ENCODE measurements at regions not wholly inside any gene's neighbourhood (a gene's known extent, or its start where the extent isn't known, plus 50 kb on each side); places are given as distances from the start of the nearest gene placed in this dataset.

- Mint-ChIP-seq H3K9me3 (peaks cover 18% of the 10 kb centered on the region), H3K4me3 (no peak overlapping the region), H3K36me3 (ENCODE audit: low read depth) (peaks cover 7% of the 10 kb centered on the region), H3K27me3 (ENCODE audit: low read depth) (no peaks in the 10 kb centered on the region), H3K4me1 (peaks cover 13% of the 10 kb centered on the region), H3K27ac (peak overlapping the region in 1 of 3 experiments; percentile 43)
- TF ChIP-seq, protein P1, sequence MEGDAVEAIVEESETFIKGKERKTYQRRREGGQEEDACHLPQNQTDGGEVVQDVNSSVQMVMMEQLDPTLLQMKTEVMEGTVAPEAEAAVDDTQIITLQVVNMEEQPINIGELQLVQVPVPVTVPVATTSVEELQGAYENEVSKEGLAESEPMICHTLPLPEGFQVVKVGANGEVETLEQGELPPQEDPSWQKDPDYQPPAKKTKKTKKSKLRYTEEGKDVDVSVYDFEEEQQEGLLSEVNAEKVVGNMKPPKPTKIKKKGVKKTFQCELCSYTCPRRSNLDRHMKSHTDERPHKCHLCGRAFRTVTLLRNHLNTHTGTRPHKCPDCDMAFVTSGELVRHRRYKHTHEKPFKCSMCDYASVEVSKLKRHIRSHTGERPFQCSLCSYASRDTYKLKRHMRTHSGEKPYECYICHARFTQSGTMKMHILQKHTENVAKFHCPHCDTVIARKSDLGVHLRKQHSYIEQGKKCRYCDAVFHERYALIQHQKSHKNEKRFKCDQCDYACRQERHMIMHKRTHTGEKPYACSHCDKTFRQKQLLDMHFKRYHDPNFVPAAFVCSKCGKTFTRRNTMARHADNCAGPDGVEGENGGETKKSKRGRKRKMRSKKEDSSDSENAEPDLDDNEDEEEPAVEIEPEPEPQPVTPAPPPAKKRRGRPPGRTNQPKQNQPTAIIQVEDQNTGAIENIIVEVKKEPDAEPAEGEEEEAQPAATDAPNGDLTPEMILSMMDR (IDR thresholded peaks at IDR 0.05; ENCODE audit: unreplicated experiment in 3 of 3) = no peak
Observed at GRCh38 chr13:106311004-106311403, 224.5 kb downstream of the EFNB2 start.

GRCh38 chr13:106310291-106310865 is 225.1 kb downstream of the EFNB2 start:
- TF ChIP-seq, protein P1 (IDR thresholded peaks at IDR 0.05; ENCODE audit: unreplicated experiment in 3 of 3) = no peak
- Mint-ChIP-seq H3K27ac (peak overlapping the region in 1 of 3 experiments; percentile 43), H3K4me1 (peaks cover 13% of the 10 kb centered on the region), H3K4me3 (no peak overlapping the region), H3K27me3 (ENCODE audit: low read depth) (no peaks in the 10 kb centered on the region), H3K9me3 (peaks cover 20% of the 10 kb centered on the region), H3K36me3 (ENCODE audit: low read depth) (peaks cover 7% of the 10 kb centered on the region)

- TF ChIP-seq, protein P1 (IDR thresholded peaks at IDR 0.05; ENCODE audit: unreplicated experiment in 3 of 3) = no peak
- Mint-ChIP-seq H3K4me3 (no peak overlapping the region), H3K9me3 (peaks cover 27% of the 10 kb centered on the region), H3K36me3 (ENCODE audit: low read depth) (peaks cover 7% of the 10 kb centered on the region), H3K4me1 (peaks cover 13% of the 10 kb centered on the region), H3K27me3 (ENCODE audit: low read depth) (no peaks in the 10 kb centered on the region), H3K27ac (no peak overlapping the region)
Observed at GRCh38 chr13:106306748-106307277, 228.6 kb downstream of the EFNB2 start.

GRCh38 chr13:106302843-106303242 is 232.6 kb downstream of the EFNB2 start:
- Mint-ChIP-seq H3K4me3 (no peak overlapping the region), H3K27ac (no peak overlapping the region), H3K36me3 (ENCODE audit: low read depth) (peaks cover 7% of the 10 kb centered on the region), H3K9me3 (peaks cover 44% of the 10 kb centered on the region), H3K27me3 (ENCODE audit: low read depth) (no peaks in the 10 kb centered on the region), H3K4me1 (no peaks in the 10 kb centered on the region)
- TF ChIP-seq, protein P1 (IDR thresholded peaks at IDR 0.05; ENCODE audit: unreplicated experiment in 3 of 3) = no peak

GRCh38 chr13:106302011-106302410 is 233.5 kb downstream of the EFNB2 start:
- Mint-ChIP-seq H3K4me3 (no peak overlapping the region), H3K9me3 (peaks cover 36% of the 10 kb centered on the region), H3K27me3 (ENCODE audit: low read depth) (no peaks in the 10 kb centered on the region), H3K27ac (no peak overlapping the region), H3K36me3 (ENCODE audit: low read depth) (no peaks in the 10 kb centered on the region), H3K4me1 (no peaks in the 10 kb centered on the region)
- TF ChIP-seq, protein P1 (IDR thresholded peaks at IDR 0.05; ENCODE audit: unreplicated experiment in 3 of 3) = no peak

- no peaks in the 10 kb centered on the region for H3K36me3 Mint-ChIP-seq (ENCODE audit: low read depth)
Observed at GRCh38 chr13:106299621-106300020, 235.8 kb downstream of the EFNB2 start.

More at GRCh38 chr13:106299621-106300020, 235.8 kb downstream of the EFNB2 start:
- H3K27ac Mint-ChIP-seq = no peak overlapping the region
- H3K9me3 Mint-ChIP-seq = peaks cover 26% of the 10 kb centered on the region
- TF ChIP-seq, protein P1 (IDR thresholded peaks at IDR 0.05; ENCODE audit: unreplicated experiment in 3 of 3) = no peak
- H3K4me1 Mint-ChIP-seq = no peaks in the 10 kb centered on the region
- H3K27me3 Mint-ChIP-seq (ENCODE audit: low read depth) = peaks cover 6% of the 10 kb centered on the region
- no peak overlapping the region for H3K4me3 Mint-ChIP-seq
